ENCODE measurements at regions not wholly inside any gene's neighbourhood (a gene's known extent, or its start where the extent isn't known, plus 50 kb on each side); places are given as distances from the start of the nearest gene placed in this dataset.

GRCh38 chr3:193086681-193087080 lies 154.3 kb upstream of the PLAAT1 start:
- no peak for FAIRE-seq
- H3K27me3 ChIP-seq (ENCODE audit: insufficient read depth, low read length): no peaks in the 10 kb centered on the region

GRCh38 chr3:193087336-193087735 lies 153.7 kb upstream of the PLAAT1 start:
- no peaks in the 10 kb centered on the region for H3K9me3 ChIP-seq (ENCODE audit: insufficient read depth, low read depth, low read length)
- H3K27me3 ChIP-seq (ENCODE audit: insufficient read depth, low read length): no peaks in the 10 kb centered on the region
- no peak overlapping the region for H3K4me3 Mint-ChIP-seq (ENCODE audit: unreplicated experiment)
- DNase-seq (ENCODE audit: low read depth) (no peak), FAIRE-seq (no peak)
- H3K4me1 ChIP-seq (ENCODE audit: insufficient read depth, low read length): no peaks in the 10 kb centered on the region
- no peaks in the 10 kb centered on the region for H3K27me3 Mint-ChIP-seq (ENCODE audit: low read depth, unreplicated experiment)
- H3K27ac ChIP-seq (ENCODE audit: low read depth, low read length): no peak overlapping the region
- no peaks in the 10 kb centered on the region for H3K36me3 ChIP-seq (ENCODE audit: insufficient read depth, low read length)
- H3K4me3 ChIP-seq (ENCODE audit: insufficient read depth, low read depth, low read length): no peak overlapping the region
- no peak overlapping the region for H3K9ac ChIP-seq (ENCODE audit: low read length)
- no peak overlapping the region for H3K4me2 ChIP-seq (ENCODE audit: low read length)
- no peak overlapping the region for H2AFZ ChIP-seq (ENCODE audit: low read depth, low read length)
- no peaks in the 10 kb centered on the region for H3K79me2 ChIP-seq (ENCODE audit: insufficient read depth, low read length)
- no peak overlapping the region for H3K27ac Mint-ChIP-seq (ENCODE audit: unreplicated experiment)
- H3K4me1 Mint-ChIP-seq (ENCODE audit: low read depth, unreplicated experiment): no peaks in the 10 kb centered on the region
- H3K9me3 Mint-ChIP-seq (ENCODE audit: unreplicated experiment): peaks cover 3% of the 10 kb centered on the region
- TF ChIP-seq EZH2 (IDR thresholded peaks at IDR 0.05; ENCODE audit: insufficient read depth, low read length): no peak
- no peak for TF ChIP-seq CTCF (IDR thresholded peaks at IDR 0.05; ENCODE audit: insufficient read depth, low read depth, low read length)
- no peaks in the 10 kb centered on the region for H3K36me3 Mint-ChIP-seq (ENCODE audit: low read depth, unreplicated experiment)
- H4K20me1 ChIP-seq (ENCODE audit: insufficient read depth, low read length): no peaks in the 10 kb centered on the region

More at GRCh38 chr3:193086681-193087080, 154.3 kb upstream of the PLAAT1 start:
- Histone ChIP-seq H3K4me2 (ENCODE audit: low read length) (no peak overlapping the region), H2AFZ (ENCODE audit: low read depth, low read length) (no peak overlapping the region), H3K4me3 (ENCODE audit: insufficient read depth, low read depth, low read length) (no peak overlapping the region), H3K9ac (ENCODE audit: low read length) (no peak overlapping the region), H3K4me1 (ENCODE audit: insufficient read depth, low read length) (no peaks in the 10 kb centered on the region), H3K27ac (ENCODE audit: low read depth, low read length) (no peak overlapping the region), H3K9me3 (ENCODE audit: insufficient read depth, low read depth, low read length) (no peaks in the 10 kb centered on the region), H3K79me2 (ENCODE audit: insufficient read depth, low read length) (no peaks in the 10 kb centered on the region), H3K36me3 (ENCODE audit: insufficient read depth, low read length) (no peaks in the 10 kb centered on the region), H4K20me1 (ENCODE audit: insufficient read depth, low read length) (no peaks in the 10 kb centered on the region)
- Mint-ChIP-seq H3K27me3 (ENCODE audit: low read depth, unreplicated experiment) (no peaks in the 10 kb centered on the region), H3K36me3 (ENCODE audit: low read depth, unreplicated experiment) (no peaks in the 10 kb centered on the region), H3K27ac (ENCODE audit: unreplicated experiment) (no peak overlapping the region), H3K4me3 (ENCODE audit: unreplicated experiment) (no peak overlapping the region), H3K9me3 (ENCODE audit: unreplicated experiment) (peaks cover 3% of the 10 kb centered on the region), H3K4me1 (ENCODE audit: low read depth, unreplicated experiment) (no peaks in the 10 kb centered on the region)
- TF ChIP-seq EZH2 (IDR thresholded peaks at IDR 0.05; ENCODE audit: insufficient read depth, low read length): no peak
- TF ChIP-seq CTCF (IDR thresholded peaks at IDR 0.05; ENCODE audit: insufficient read depth, low read depth, low read length): no peak
- no peak for DNase-seq (ENCODE audit: low read depth)

- no peaks in the 10 kb centered on the region for H3K27me3 Mint-ChIP-seq (ENCODE audit: low read depth, unreplicated experiment)
- H3K9me3 Mint-ChIP-seq (ENCODE audit: unreplicated experiment): no peaks in the 10 kb centered on the region
- H3K36me3 Mint-ChIP-seq (ENCODE audit: low read depth, unreplicated experiment): no peaks in the 10 kb centered on the region
- Histone ChIP-seq H3K4me3 (ENCODE audit: insufficient read depth, low read depth, low read length) (no peak overlapping the region), H4K20me1 (ENCODE audit: insufficient read depth, low read length) (no peaks in the 10 kb centered on the region), H3K79me2 (ENCODE audit: insufficient read depth, low read length) (no peaks in the 10 kb centered on the region), H3K4me1 (ENCODE audit: insufficient read depth, low read length) (peaks cover 4% of the 10 kb centered on the region), H3K27me3 (ENCODE audit: insufficient read depth, low read length) (no peaks in the 10 kb centered on the region), H3K4me2 (ENCODE audit: low read length) (peak overlapping the region; percentile 12), H3K9me3 (ENCODE audit: insufficient read depth, low read depth, low read length) (no peaks in the 10 kb centered on the region), H3K36me3 (ENCODE audit: insufficient read depth, low read length) (no peaks in the 10 kb centered on the region), H2AFZ (ENCODE audit: low read depth, low read length) (no peak overlapping the region), H3K27ac (ENCODE audit: low read depth, low read length) (no peak overlapping the region), H3K9ac (ENCODE audit: low read length) (no peak overlapping the region)
- no peak for TF ChIP-seq EZH2 (IDR thresholded peaks at IDR 0.05; ENCODE audit: insufficient read depth, low read length)
- no peak for TF ChIP-seq CTCF (IDR thresholded peaks at IDR 0.05; ENCODE audit: insufficient read depth, low read depth, low read length)
- H3K4me3 Mint-ChIP-seq (ENCODE audit: unreplicated experiment): no peak overlapping the region
- DNase-seq (ENCODE audit: low read depth) (peak; percentile 31), FAIRE-seq (no peak)
- no peaks in the 10 kb centered on the region for H3K4me1 Mint-ChIP-seq (ENCODE audit: low read depth, unreplicated experiment)
- H3K27ac Mint-ChIP-seq (ENCODE audit: unreplicated experiment): no peak overlapping the region
Measured at GRCh38 chr3:193095366-193095765, 145.7 kb upstream of the PLAAT1 start.

Measured in astrocyte (in vitro differentiated cells and primary cell).